ENCODE measurements at regions not wholly inside any gene's neighbourhood (a gene's known extent, or its start where the extent isn't known, plus 50 kb on each side); places are given as distances from the start of the nearest gene placed in this dataset.

DNA sequence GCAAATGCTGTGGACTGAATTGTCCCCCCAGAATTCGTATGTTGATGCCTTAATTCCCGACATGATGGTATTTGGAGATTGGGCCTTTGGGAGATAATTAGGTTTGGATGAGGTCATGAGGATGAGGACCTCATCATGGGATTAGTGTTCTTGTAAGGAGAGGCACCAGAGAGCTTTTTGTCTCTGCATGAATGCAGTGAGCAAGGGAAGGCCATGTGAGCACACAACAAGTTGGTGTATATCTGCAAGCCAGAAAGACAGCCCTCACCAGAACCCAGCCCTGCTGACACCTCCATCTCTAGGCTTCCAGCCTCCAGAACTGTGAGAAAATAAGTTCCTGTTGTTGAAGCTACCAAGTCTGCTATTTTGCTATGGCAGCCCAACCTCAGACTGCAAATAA, 51.9 kb upstream of the SMCO2 start:
- no peaks in the 10 kb centered on the region for H3K9me3 ChIP-seq (ENCODE audit: control insufficient read depth in 4 of 4, insufficient read depth in 3 of 4, low read length in 3 of 4)
- ATAC-seq (ENCODE audit: insufficient read depth, low FRiP score) = no peak

DNA sequence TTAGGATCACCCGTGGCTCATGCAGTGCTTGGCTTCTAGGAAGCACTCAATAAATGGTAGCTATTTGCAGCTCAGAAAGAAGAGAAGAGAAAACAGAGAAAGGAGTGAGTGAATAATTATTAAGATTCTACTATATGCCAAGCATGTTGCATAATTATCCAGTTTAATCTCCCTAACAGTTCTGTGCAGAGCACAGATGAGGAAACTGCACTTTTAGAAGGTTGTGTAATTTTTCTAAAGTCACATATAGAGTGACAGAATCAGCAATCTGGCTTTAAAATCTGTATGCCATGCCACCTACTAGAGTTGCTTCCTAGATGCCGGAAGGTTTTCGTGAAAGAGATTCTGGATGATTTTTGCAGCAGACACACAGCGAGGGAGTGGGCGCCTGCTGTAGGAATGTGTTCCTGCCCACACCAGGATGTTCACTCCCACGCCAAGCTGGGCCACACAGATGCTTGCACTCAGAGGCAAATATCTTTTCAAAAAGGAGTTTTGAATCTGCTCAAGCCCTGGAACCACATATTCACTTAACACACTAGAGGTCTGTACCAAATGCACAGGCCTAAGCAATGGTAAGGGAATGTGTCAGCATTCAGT, 50.2 kb upstream of the SMCO2 start:
- ATAC-seq (ENCODE audit: insufficient read depth, low FRiP score) (no peak), DNase-seq (no peak)
- TF ChIP-seq, protein P1, sequence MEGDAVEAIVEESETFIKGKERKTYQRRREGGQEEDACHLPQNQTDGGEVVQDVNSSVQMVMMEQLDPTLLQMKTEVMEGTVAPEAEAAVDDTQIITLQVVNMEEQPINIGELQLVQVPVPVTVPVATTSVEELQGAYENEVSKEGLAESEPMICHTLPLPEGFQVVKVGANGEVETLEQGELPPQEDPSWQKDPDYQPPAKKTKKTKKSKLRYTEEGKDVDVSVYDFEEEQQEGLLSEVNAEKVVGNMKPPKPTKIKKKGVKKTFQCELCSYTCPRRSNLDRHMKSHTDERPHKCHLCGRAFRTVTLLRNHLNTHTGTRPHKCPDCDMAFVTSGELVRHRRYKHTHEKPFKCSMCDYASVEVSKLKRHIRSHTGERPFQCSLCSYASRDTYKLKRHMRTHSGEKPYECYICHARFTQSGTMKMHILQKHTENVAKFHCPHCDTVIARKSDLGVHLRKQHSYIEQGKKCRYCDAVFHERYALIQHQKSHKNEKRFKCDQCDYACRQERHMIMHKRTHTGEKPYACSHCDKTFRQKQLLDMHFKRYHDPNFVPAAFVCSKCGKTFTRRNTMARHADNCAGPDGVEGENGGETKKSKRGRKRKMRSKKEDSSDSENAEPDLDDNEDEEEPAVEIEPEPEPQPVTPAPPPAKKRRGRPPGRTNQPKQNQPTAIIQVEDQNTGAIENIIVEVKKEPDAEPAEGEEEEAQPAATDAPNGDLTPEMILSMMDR (IDR thresholded peaks at IDR 0.05; ENCODE audit: control extremely low read depth, extremely low read depth) = no peak
- Histone ChIP-seq H3K36me3 (ENCODE audit: control insufficient read depth in 4 of 4, insufficient read depth in 4 of 4, low read length in 4 of 4) (no peaks in the 10 kb centered on the region), H3K9ac (ENCODE audit: insufficient read depth in 1 of 2, low read length in 2 of 2) (no peak overlapping the region), H3K27ac (ENCODE audit: low read depth in 1 of 2, low read length in 1 of 2) (no peak overlapping the region), H3K4me3 (no peak overlapping the region), H3K27me3 (ENCODE audit: control insufficient read depth in 3 of 3, insufficient read depth in 3 of 3, low read length in 2 of 3) (no peaks in the 10 kb centered on the region), H3K4me1 (ENCODE audit: control insufficient read depth in 5 of 5, insufficient read depth in 5 of 5, low read length in 5 of 5) (peaks cover 0 to 4% (median 0%) of the 10 kb centered on the region in 5 donors), H3K9me3 (ENCODE audit: control insufficient read depth in 4 of 4, insufficient read depth in 3 of 4, low read length in 3 of 4) (no peaks in the 10 kb centered on the region)
- WGBS, 2 donors = 95 to 96% methylated on average over 6 of the region's 6 CpGs

More for the DNA sequence above, 51.9 kb upstream of the SMCO2 start:
- H3K9ac ChIP-seq (ENCODE audit: insufficient read depth in 1 of 2, low read length in 2 of 2) = no peak overlapping the region
- 90 to 92% methylated on average over 2 of the region's 2 CpGs for WGBS, 2 donors
- no peak overlapping the region for H3K4me3 ChIP-seq
- H3K27me3 ChIP-seq (ENCODE audit: control insufficient read depth in 3 of 3, insufficient read depth in 3 of 3, low read length in 2 of 3) = no peaks in the 10 kb centered on the region
- H3K36me3 ChIP-seq (ENCODE audit: control insufficient read depth in 4 of 4, insufficient read depth in 4 of 4, low read length in 4 of 4) = no peaks in the 10 kb centered on the region
- H3K4me1 ChIP-seq (ENCODE audit: control insufficient read depth in 5 of 5, insufficient read depth in 5 of 5, low read length in 5 of 5) = peaks cover 0 to 4% (median 0%) of the 10 kb centered on the region in 5 donors
- DNase-seq = no peak
- no peak overlapping the region for H3K27ac ChIP-seq (ENCODE audit: low read depth in 1 of 2, low read length in 1 of 2)
- TF ChIP-seq, protein P1 (IDR thresholded peaks at IDR 0.05; ENCODE audit: control extremely low read depth, extremely low read depth) = no peak
